HG03196 (cell line): ENCODE measurements at regions not wholly inside any gene's neighbourhood (a gene's known extent, or its start where the extent isn't known, plus 50 kb on each side); places are given as distances from the start of the nearest gene placed in this dataset.

ENCODE experiments used
- ATAC-seq: cut with Tn5 transposase; IDR thresholded peaks from one replicate; pipeline ENCODE4 v1.9.1; 2021; ENCODE audit not compliant: unreplicated experiment

- no peak for ATAC-seq
Observed at GRCh38 chr3:163126115-163126514, 1629.5 kb downstream of the OTOL1 start.
